ENCODE measurements at regions not wholly inside any gene's neighbourhood (a gene's known extent, or its start where the extent isn't known, plus 50 kb on each side); places are given as distances from the start of the nearest gene placed in this dataset.

GRCh38 chr3:99516936-99517335, 121.5 kb upstream of the COL8A1 start:
- POLR2A ChIA-PET: no interaction called here
- Histone ChIP-seq H3K9me3 (ENCODE audit: control insufficient read depth in 1 of 2, insufficient read depth in 1 of 2, low read length in 2 of 2) (no peaks in the 10 kb centered on the region), H3K27me3 (ENCODE audit: control insufficient read depth in 1 of 2, insufficient read depth in 2 of 2, low read length in 2 of 2) (no peaks in the 10 kb centered on the region), H3K27ac (ENCODE audit: low read depth in 1 of 2, low read length in 2 of 2) (no peak overlapping the region), H3K36me3 (ENCODE audit: insufficient read depth, low read length) (no peaks in the 10 kb centered on the region), H3K4me1 (ENCODE audit: insufficient read depth, low read length) (no peaks in the 10 kb centered on the region), H3K4me3 (ENCODE audit: low read length) (no peak overlapping the region)
- Mint-ChIP-seq H3K27me3 (peaks cover 3% of the 10 kb centered on the region), H3K36me3 (ENCODE audit: low read depth) (no peaks in the 10 kb centered on the region), H3K4me3 (no peak overlapping the region), H3K27ac (no peak overlapping the region), H3K9me3 (no peaks in the 10 kb centered on the region), H3K4me1 (ENCODE audit: low read depth) (no peaks in the 10 kb centered on the region)
- intact Hi-C loops (cut with DNase I, micrococcal nuclease): no loop called here
- CTCF ChIA-PET: no interaction called here
- DNase-seq (no peak), ATAC-seq (ENCODE audit: poor library complexity) (no peak)
- no peak for TF ChIP-seq CTCF (IDR thresholded peaks at IDR 0.05)

- H3K27ac ChIP-seq (ENCODE audit: low read depth in 1 of 2, low read length in 2 of 2): no peak overlapping the region
- CTCF ChIA-PET: no interaction called here
- no peaks in the 10 kb centered on the region for H3K36me3 ChIP-seq (ENCODE audit: insufficient read depth, low read length)
- ATAC-seq (ENCODE audit: poor library complexity) (no peak), DNase-seq (no peak)
- Mint-ChIP-seq H3K4me1 (ENCODE audit: low read depth) (no peaks in the 10 kb centered on the region), H3K4me3 (no peak overlapping the region), H3K36me3 (ENCODE audit: low read depth) (no peaks in the 10 kb centered on the region), H3K9me3 (no peaks in the 10 kb centered on the region), H3K27ac (no peak overlapping the region), H3K27me3 (no peaks in the 10 kb centered on the region)
- H3K4me1 ChIP-seq (ENCODE audit: insufficient read depth, low read length): no peaks in the 10 kb centered on the region
- no peak for TF ChIP-seq CTCF (IDR thresholded peaks at IDR 0.05)
- no peaks in the 10 kb centered on the region for H3K27me3 ChIP-seq (ENCODE audit: control insufficient read depth in 1 of 2, insufficient read depth in 2 of 2, low read length in 2 of 2)
- no peak overlapping the region for H3K4me3 ChIP-seq (ENCODE audit: low read length)
- no peaks in the 10 kb centered on the region for H3K9me3 ChIP-seq (ENCODE audit: control insufficient read depth in 1 of 2, insufficient read depth in 1 of 2, low read length in 2 of 2)
- intact Hi-C loops (cut with DNase I, micrococcal nuclease): no loop called here
- POLR2A ChIA-PET: no interaction called here
Measured at GRCh38 chr3:99515891-99516290, 122.5 kb upstream of the COL8A1 start.

- H3K27me3 ChIP-seq (ENCODE audit: control insufficient read depth in 1 of 2, insufficient read depth in 2 of 2, low read length in 2 of 2): no peaks in the 10 kb centered on the region
- CTCF ChIA-PET: no interaction called here
Measured at GRCh38 chr3:99509224-99509623, 129.2 kb upstream of the COL8A1 start.

More at GRCh38 chr3:99509224-99509623, 129.2 kb upstream of the COL8A1 start:
- POLR2A ChIA-PET: no interaction called here
- no peaks in the 10 kb centered on the region for H3K9me3 ChIP-seq (ENCODE audit: control insufficient read depth in 1 of 2, insufficient read depth in 1 of 2, low read length in 2 of 2)
- ATAC-seq (ENCODE audit: poor library complexity) (no peak), DNase-seq (no peak)
- Mint-ChIP-seq H3K4me3 (no peak overlapping the region), H3K4me1 (ENCODE audit: low read depth) (no peaks in the 10 kb centered on the region), H3K27me3 (no peaks in the 10 kb centered on the region), H3K36me3 (ENCODE audit: low read depth) (no peaks in the 10 kb centered on the region), H3K27ac (no peak overlapping the region), H3K9me3 (no peaks in the 10 kb centered on the region)
- H3K4me1 ChIP-seq (ENCODE audit: insufficient read depth, low read length): no peaks in the 10 kb centered on the region
- no peaks in the 10 kb centered on the region for H3K36me3 ChIP-seq (ENCODE audit: insufficient read depth, low read length)
- no peak overlapping the region for H3K27ac ChIP-seq (ENCODE audit: low read depth in 1 of 2, low read length in 2 of 2)
- intact Hi-C loops (cut with DNase I, micrococcal nuclease): no loop called here
- no peak for TF ChIP-seq CTCF (IDR thresholded peaks at IDR 0.05)
- H3K4me3 ChIP-seq (ENCODE audit: low read length): no peak overlapping the region

All from CD4-positive, alpha-beta T cell (primary cell).